ENCODE measurements at regions not wholly inside any gene's neighbourhood (a gene's known extent, or its start where the extent isn't known, plus 50 kb on each side); places are given as distances from the start of the nearest gene placed in this dataset.
"Not testable (repeated sequence)": the region's sequence is repeated elsewhere in the genome, so short reads cannot be mapped to it uniquely, and the experiment has no call there.

GRCh38 chr13:64648293-64648692 is 2581.8 kb downstream of the PCDH9 start:
- DNase-seq (ENCODE audit: low read depth in 4 of 4, low spot score in 1 of 4) = no peak

DNA sequence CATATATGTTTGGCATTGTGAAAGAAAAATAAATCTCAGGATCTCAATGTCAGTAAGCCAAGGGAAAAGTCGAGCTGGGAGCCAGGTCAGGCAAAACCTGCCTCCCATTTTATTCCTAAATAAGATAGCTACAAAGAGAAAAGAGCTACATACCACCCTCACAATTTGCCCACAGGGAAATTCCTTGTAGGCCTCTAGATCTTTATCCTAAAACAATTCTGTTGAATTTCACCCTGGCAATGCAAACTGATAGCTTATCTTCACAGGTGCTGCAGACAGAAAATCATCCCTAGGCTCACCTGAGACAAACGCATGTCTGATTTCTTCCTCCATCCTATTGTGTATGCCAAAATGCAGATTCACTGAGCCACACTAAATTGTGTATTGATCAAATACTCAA is 2587.1 kb downstream of the PCDH9 start:
- DNase-seq (ENCODE audit: low read depth in 4 of 4, low spot score in 1 of 4) = no peak

DNA sequence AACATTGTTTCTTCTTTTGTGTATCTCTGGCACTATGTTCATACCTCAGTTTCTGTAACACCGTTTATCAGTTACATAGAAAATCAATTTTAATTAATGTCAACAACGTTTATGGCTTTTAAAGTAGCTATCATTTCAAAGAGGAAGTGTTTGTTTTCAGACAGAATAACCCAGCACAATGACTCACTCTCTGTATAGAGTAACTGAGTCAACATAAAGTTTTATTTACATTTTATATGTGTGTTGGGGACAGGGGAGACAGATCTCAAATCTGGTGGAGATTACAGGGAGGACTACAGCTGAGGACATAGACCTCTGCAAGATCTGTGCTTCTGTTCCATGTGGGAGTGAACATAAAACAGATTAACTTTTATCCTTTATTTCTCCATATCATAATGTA is 2590.1 kb downstream of the PCDH9 start:
- DNase-seq (ENCODE audit: low read depth in 4 of 4, low spot score in 1 of 4) = no peak

DNA sequence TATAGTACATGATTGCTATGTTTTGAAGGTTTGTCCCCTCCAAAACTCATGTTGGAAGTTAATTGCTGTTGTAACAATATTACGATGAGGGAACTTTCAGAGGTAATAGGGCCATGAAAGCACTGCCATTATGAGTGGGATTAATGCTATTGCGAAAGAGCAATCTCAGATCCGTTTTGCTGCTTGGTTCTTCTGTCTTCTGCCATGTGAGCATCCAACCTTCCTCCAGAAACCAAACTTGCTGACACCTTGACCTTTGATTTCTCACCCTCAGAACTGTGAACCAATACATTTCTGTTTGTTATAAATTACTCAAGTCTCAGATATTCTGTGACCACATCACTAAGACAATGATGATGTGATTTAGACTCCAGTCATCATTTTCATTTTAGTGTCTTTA is 2590.9 kb downstream of the PCDH9 start:
- no peak for DNase-seq (ENCODE audit: low read depth in 4 of 4, low spot score in 1 of 4)

GRCh38 chr13:64633948-64634347 is 2596.2 kb downstream of the PCDH9 start:
- DNase-seq (ENCODE audit: low read depth in 4 of 4, low spot score in 1 of 4) = no peak

DNA sequence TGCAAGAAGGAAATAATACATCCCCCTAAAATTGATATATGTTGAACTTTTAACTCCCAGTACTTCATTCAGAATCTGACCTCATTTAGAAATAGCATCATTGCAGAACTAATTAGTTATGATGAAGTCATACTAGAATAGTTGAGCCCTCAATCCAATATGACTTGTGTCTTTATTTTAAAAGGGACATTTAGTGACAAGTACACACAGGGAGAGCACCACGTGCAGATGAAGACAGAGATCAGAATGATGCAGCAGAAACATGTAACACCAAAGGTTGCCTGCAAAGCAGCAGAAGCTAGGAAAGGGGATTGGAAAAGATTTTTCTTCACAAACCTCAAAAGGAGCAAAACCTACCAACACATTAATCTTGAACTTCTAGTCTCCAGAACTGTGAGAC is 2602.5 kb downstream of the PCDH9 start:
- DNase-seq (ENCODE audit: low read depth in 4 of 4, low spot score in 1 of 4) = no peak

- no peak for DNase-seq (ENCODE audit: low read depth in 4 of 4, low spot score in 1 of 4)
Measured at GRCh38 chr13:64626105-64626504, 2604.0 kb downstream of the PCDH9 start.

- DNase-seq (ENCODE audit: low read depth in 4 of 4, low spot score in 1 of 4) = no peak
Measured at GRCh38 chr13:64617231-64617630, 2612.9 kb downstream of the PCDH9 start.

DNA sequence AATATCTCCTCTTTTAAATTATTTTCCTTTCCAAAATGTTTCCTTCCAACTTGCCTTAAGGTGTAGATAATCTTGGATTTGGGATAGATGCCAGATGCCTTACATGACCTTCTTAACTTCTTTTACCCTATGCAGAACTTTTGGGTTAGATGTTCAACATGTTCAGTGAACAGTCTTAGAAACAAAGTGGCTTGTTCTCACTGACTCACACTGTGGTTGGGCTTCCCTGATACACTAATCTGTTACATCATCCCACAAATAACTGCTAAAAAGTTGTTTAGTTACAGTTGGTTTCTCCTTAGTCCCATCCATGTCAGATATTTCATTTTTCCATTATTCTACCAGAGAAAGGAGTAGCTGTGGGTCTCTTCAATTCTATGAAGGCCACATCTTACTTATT is 2638.2 kb downstream of the PCDH9 start:
- no peak for DNase-seq (ENCODE audit: low read depth in 4 of 4, low spot score in 1 of 4)

- no peak for DNase-seq (ENCODE audit: low read depth in 4 of 4, low spot score in 1 of 4)
Measured at GRCh38 chr13:64579331-64579730, 2650.8 kb downstream of the PCDH9 start.

- DNase-seq (ENCODE audit: low read depth in 4 of 4, low spot score in 1 of 4) = no peak
Measured at GRCh38 chr13:64568748-64569147, 2661.4 kb downstream of the PCDH9 start.

- DNase-seq (ENCODE audit: low read depth in 4 of 4, low spot score in 1 of 4) = not testable (repeated sequence)
Measured at GRCh38 chr13:64558031-64558430, 2672.1 kb downstream of the PCDH9 start.

DNA sequence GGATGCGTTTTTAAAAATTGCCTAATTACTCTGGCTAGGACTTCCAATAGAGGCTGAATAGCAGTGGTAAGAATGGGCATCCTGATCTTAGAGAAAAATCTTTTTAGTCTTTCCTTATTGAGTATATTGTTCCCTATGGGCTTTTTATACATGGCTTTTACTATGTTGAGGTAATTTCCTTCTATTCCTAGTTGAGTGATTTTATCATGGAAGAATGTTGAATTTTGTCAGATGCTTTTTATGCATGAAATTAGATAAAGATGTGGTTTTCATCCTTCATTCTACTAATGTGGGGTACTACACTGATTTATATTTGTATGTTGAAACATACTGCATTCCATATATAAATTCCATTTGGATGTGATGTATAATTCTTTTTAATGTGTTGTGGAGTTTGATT is 2673.8 kb downstream of the PCDH9 start:
- no peak for DNase-seq (ENCODE audit: low read depth in 4 of 4, low spot score in 1 of 4)

GRCh38 chr13:64553411-64554129 is 2676.6 kb downstream of the PCDH9 start:
- no peak for DNase-seq (ENCODE audit: low read depth in 4 of 4, low spot score in 1 of 4)

DNA sequence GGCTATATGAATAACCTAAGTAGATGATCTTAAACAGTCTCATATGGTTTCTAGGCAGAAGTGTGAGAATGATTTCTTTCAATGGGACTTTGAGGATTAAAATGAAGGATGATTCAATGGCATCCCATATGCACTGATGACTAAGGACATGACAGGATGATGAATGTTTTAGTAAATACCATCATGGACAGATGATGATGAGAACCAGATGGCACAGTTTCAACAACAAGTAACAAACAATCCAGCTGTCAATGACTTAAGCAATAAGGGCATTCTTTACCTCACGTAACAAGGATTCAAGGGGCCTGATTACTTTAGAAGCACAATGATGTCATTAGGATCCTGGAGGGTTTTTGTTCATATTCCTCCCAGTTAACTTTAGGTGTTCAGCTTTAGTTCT is 2678.4 kb downstream of the PCDH9 start:
- DNase-seq (ENCODE audit: low read depth in 4 of 4, low spot score in 1 of 4) = no peak

- DNase-seq (ENCODE audit: low read depth in 4 of 4, low spot score in 1 of 4) = no peak
Measured at GRCh38 chr13:64546371-64546770, 2683.8 kb downstream of the PCDH9 start.

- DNase-seq (ENCODE audit: low read depth in 4 of 4, low spot score in 1 of 4) = no peak
Measured at GRCh38 chr13:64540976-64541375, 2689.2 kb downstream of the PCDH9 start.

DNA sequence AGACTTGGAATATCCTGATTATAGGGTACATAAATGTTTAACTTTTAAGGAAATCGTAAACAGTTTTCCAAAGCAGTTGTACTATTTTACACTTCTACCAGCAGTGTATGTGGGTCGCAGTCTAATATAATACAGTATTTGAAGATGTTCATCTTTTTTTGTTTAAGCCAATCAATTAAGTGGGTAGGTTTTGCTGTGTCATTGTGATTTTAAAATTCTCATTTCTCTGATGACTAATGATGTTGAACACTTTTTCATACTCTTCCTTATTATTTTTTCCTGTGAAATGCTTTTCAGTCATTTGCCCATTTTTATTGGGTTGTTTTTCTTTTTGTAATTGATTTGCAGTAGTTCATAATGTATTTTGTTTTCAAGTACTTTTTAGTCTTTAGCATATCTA is 2689.7 kb downstream of the PCDH9 start:
- DNase-seq (ENCODE audit: low read depth in 4 of 4, low spot score in 1 of 4) = no peak

DNA sequence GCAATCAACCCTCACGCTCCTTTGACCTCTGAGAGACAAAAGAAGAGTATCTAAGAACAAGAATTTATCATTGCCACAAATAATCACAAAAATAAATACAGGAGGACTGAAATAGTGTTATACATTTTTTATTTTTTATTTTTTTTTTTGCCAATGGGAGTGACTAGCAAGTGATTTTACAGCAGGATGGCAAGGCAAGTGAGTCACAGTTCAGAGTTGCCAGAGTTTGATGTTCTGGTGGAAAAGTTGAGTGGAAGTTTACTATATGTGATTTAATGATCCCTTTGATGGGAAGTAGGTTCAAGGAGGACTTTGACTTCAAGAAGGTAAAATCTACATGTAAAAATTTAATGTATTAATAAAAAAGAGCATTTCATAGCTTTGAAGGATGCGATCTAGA is 2691.4 kb downstream of the PCDH9 start:
- DNase-seq (ENCODE audit: low read depth in 4 of 4, low spot score in 1 of 4) = no peak

DNA sequence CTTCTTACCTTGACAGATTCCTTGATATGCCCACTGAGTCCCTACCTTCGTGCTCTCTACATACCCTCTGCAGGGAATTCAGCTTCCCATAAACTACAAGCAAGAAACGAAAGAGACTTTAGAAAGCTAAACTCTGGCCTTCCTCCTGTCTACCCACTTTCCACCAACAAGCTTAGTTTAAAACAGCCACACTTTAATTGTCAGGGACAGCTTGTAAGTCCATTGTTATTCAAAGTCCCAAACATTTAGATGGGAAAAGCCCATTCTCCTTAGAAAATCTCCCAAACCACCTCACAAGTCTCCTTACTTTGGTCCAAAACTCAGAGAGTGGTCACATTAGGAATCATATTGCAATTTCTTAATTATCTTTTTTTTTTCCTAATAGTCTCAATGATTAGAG is 2695.8 kb downstream of the PCDH9 start:
- DNase-seq (ENCODE audit: low read depth in 4 of 4, low spot score in 1 of 4) = no peak

DNA sequence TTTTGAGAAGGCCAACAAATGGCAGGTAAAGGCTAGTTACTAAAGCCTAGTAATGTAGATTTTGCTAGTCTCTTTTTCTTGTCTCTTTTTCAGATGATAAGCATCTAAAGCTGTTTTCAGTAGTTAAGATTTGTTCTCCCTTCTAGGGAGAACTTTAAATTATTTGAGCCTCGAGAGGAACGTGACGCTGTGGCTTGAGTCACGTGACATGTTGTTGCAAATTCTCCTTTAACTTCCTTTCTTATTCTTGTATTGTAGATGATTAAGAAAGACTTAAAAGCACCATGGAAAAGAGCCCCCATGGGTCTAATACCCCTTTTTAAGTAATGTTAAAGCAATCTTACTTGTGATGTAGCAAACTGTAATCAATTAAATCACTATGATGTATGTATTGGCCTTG is 2698.7 kb downstream of the PCDH9 start:
- no peak for DNase-seq (ENCODE audit: low read depth in 4 of 4, low spot score in 1 of 4)

GRCh38 chr13:64529874-64530485 is 2700.2 kb downstream of the PCDH9 start:
- no peak for DNase-seq (ENCODE audit: low read depth in 4 of 4, low spot score in 1 of 4)

DNA sequence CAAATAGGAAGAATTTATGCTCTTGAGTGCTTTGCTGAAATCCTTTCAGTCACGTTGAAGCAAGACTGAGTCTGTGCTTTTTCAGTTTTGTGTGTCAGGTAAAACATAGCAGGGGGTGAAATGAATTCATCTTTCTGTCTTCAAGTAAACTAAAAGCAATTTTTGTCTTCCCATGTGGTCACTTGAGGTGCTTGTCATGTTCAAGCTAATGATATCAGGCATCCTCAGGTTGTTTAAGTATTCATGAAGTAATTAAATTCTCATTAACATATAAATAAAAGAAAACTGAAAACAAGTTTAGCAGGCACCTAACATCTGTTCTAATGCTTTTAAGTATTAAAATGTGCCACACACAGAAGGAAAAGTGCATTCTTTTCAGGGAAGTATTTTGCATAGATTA is 2701.3 kb downstream of the PCDH9 start:
- DNase-seq (ENCODE audit: low read depth in 4 of 4, low spot score in 1 of 4) = no peak
